RWPE1 (cell line): ENCODE measurements at regions not wholly inside any gene's neighbourhood (a gene's known extent, or its start where the extent isn't known, plus 50 kb on each side); places are given as distances from the start of the nearest gene placed in this dataset.
A peak's percentile ranks its signal among the peaks of the same experiment; 100 is the strongest.

ENCODE experiments used
- CTCF ChIA-PET: fragments of 350-600 bp; sonication (Branson Sonifier 250); formaldehyde crosslinking; extraction: SDS; loops from one replicate; lab custom pipeline; 2021; lab: Yijun Ruan, JAX
- POLR2A ChIA-PET: fragments of 400-600 bp; formaldehyde crosslinking; extraction: SDS; loops from one replicate; lab custom pipeline; 2020; ENCODE audit warnings: antibody characterized with exemption; ENCODE audit not compliant: low non-redundant PET; lab: Yijun Ruan, JAX
- DNase-seq: peaks from one replicate; pipeline ENCODE4 v3.0.0; 2012; ENCODE audit warnings: low spot score
- H3K27ac ChIP-seq: fragments of 450-650 bp; 2 replicates; pipeline ENCODE4 v1.5.1; 2017
- CTCF ChIP-seq: fragments of 450-650 bp; conservative IDR thresholded peaks from 2 replicates; pipeline ENCODE4 v1.5.1; 2017; ENCODE audit warnings: low read depth, mild to moderate bottlenecking

- ChIA-PET POLR2A (no interaction called here), CTCF (interaction anchor here (0.9 to 1.1 kb wide), 3 partner anchors 15 to 78 kb away, joined by 3 read pairs; no protein-coding TSS in a partner anchor)
- DNase-seq = no peak
- no peak for TF ChIP-seq CTCF
- H3K27ac ChIP-seq = no peak overlapping the region
Observed at GRCh38 chr20:62568045-62568389, 74.3 kb upstream of the SLCO4A1 start.

GRCh38 chr20:62569615-62570014 lies 72.7 kb upstream of the SLCO4A1 start:
- CTCF ChIA-PET = interaction anchor here (0.6 kb wide), 1 partner anchor 24 kb away, joined by 3 read pairs; no protein-coding TSS in a partner anchor
- POLR2A ChIA-PET = no interaction called here
- no peak for DNase-seq
- no peak overlapping the region for H3K27ac ChIP-seq
- TF ChIP-seq CTCF = no peak

- no peak for TF ChIP-seq CTCF
- ChIA-PET POLR2A (no interaction called here), CTCF (interaction anchor here (0.7 to 1.0 kb wide), 3 partner anchors 9 to 18 kb away, joined by 3 to 4 read pairs (median 3); no protein-coding TSS in a partner anchor)
- no peak overlapping the region for H3K27ac ChIP-seq
- no peak for DNase-seq
Observed at GRCh38 chr20:62570403-62570802, 71.9 kb upstream of the SLCO4A1 start.

GRCh38 chr20:62570897-62571668 lies 71.2 kb upstream of the SLCO4A1 start:
- H3K27ac ChIP-seq = no peak overlapping the region
- POLR2A ChIA-PET = no interaction called here
- no peak for DNase-seq
- CTCF ChIA-PET = interaction anchor here (0.5 to 1.0 kb wide), 6 partner anchors 9 to 217 kb away, joined by 3 to 6 read pairs (median 4); no protein-coding TSS in a partner anchor
- TF ChIP-seq CTCF = no peak

GRCh38 chr20:62571669-62572344 lies 70.5 kb upstream of the SLCO4A1 start:
- ChIA-PET CTCF (interaction anchor here (0.5 to 1.0 kb wide), 4 partner anchors 11 to 216 kb away, joined by 3 to 6 read pairs (median 4); no protein-coding TSS in a partner anchor), POLR2A (no interaction called here)
- peak; percentile 63 for DNase-seq
- no peak overlapping the region for H3K27ac ChIP-seq
- TF ChIP-seq CTCF = no peak

- POLR2A ChIA-PET = no interaction called here
Observed at GRCh38 chr20:62572980-62573379, 69.3 kb upstream of the SLCO4A1 start.

More at GRCh38 chr20:62572980-62573379, 69.3 kb upstream of the SLCO4A1 start:
- DNase-seq = no peak
- CTCF ChIA-PET = interaction anchor here (0.5 kb wide), 1 partner anchor 73 kb away, joined by 3 read pairs; no protein-coding TSS in a partner anchor
- no peak overlapping the region for H3K27ac ChIP-seq
- TF ChIP-seq CTCF = no peak
